HG03565 (cell line): ENCODE measurements at regions not wholly inside any gene's neighbourhood (a gene's known extent, or its start where the extent isn't known, plus 50 kb on each side); places are given as distances from the start of the nearest gene placed in this dataset.
"Not testable (repeated sequence)": the region's sequence is repeated elsewhere in the genome, so short reads cannot be mapped to it uniquely, and the experiment has no call there.

Experiments
- ATAC-seq: cut with Tn5 transposase; IDR thresholded peaks from one replicate; pipeline ENCODE4 v1.9.1; 2021; ENCODE audit warnings: mild to moderate bottlenecking, moderate library complexity; ENCODE audit not compliant: unreplicated experiment

GRCh38 chr7:16267953-16268820 is 153.2 kb downstream of the CRPPA start:
- ATAC-seq: no peak

- ATAC-seq: no peak
Measured at GRCh38 chr7:16266877-16267276, 154.5 kb downstream of the CRPPA start.

GRCh38 chr7:16266470-16266869 is 154.9 kb downstream of the CRPPA start:
- ATAC-seq: not testable (repeated sequence)

DNA sequence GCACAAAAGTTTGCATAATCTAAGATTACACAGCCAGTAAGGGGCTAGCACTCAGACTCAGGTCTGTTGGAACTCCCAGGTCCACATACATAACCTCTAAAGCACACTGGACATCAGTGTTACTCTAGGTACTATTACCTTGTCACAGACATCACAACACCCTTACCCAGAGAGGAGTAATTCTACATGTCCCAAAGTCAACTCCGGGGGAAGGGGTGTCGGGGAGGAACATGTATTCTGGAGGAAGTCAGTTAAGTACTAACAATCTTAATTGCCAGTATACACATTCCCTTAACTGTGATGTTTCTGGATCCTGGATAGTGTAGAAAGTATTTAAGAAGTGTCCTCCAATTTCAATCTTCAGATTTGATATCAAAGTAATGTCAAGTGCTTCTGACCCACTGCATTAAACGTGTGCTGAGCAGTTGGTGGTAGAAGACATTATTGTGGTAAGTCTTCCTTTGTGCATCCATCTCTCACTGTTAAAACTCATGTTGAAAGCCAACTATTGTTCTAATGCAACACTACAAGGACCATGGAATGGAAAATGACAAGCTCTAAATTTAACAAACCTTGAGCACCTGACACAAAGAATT is 155.4 kb downstream of the CRPPA start:
- no peak for ATAC-seq

DNA sequence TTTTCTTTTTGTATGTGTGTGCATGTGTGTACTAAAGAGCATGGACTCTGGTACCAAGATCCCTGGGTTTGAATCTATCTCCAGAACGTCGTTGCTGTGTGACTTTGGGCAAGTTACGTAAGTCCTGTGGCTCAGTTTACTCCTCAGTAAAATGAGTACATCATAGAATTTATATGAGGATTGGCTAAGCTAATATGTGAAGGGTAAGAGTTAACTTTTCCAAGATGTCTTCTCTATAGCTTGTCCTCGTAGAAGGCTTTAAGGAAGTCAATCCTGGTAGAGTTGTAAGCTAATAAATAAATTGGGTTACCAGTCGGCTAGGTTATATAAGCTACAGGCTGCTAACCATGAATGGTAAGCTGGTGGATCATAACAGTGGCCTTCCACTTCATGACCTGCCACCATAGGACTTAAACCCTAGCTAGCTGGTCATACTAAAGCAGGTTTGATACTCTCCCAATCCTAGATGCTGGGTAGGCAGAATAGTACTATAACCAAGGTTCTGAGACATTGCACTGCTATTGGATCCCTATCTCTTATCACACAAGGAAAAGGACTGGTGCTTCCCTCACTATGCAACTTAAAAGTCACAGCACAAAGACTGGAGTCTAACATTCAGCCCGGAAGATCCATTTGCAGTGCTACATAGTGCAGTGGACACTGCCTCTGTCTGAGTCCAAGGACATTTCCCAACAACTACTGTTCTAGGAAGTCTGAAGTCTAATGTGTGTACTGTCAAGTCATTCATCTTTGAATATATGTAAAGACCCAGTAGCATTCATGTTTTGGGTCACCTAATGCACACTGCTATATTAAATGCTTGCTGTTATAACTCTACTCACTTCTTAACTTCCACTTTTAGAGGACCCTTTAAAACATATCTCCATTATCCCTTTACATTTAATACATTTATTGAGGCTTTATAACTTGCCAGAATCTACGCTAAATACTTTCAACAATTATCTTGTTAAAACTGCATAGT is 156.2 kb downstream of the CRPPA start:
- ATAC-seq: no peak

DNA sequence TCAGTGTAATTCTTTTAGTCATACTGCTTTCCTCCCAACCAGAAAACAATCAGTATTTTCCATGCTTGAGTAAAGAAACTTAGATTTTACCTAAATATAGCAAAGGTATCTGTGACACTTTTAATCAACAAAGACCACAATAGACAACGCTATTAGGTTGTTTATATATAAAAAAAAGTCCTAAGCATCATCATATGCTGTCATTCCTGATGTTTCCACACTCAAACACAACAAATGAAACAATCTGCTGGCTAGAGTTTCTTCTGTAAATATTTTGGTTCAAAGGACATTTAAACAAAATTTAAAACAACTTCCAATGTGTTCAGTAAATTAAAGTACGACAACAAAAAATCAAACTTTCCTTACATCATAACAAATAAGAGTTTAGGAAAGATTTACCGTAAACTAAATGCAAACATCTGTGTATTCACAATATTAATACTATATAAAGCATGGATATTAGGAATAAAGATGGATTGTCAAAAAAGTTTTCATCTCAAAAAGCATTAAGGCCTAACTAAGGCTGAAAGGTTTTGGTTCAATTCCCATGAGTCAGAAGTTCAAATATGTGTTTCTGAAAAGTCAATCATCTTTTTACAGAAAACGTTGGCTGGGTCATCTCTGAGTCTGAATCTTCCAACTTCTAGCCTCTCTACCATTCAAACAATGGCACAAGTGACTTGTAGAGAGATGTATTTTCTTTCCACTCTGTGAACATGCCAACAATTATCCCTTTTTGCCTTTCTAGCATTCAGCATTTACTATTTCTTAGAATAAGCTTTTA is 157.1 kb downstream of the CRPPA start:
- no peak for ATAC-seq

GRCh38 chr7:16263377-16263776 is 158.0 kb downstream of the CRPPA start:
- not testable (repeated sequence) for ATAC-seq

GRCh38 chr7:16261654-16262053 is 159.7 kb downstream of the CRPPA start:
- no peak for ATAC-seq

DNA sequence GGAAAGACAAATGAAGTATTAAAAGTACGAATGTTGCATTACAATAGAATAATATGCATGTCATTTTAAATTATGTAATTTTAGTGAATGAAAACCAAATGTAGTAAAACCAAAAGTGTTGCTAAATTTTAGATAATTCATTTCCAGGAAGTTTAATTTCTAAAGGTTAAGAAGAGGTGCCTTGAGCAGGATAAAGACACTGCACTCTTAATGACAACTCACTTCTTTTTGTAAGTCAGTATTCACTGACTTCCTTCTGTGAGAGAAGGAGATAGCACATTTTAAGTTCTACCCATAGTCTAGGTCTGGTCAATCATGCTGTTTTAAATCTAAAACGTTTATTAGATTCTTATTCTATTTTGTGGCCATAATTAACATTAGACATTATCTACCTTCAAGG is 160.2 kb downstream of the CRPPA start:
- ATAC-seq: no peak

GRCh38 chr7:16260236-16260728 is 161.1 kb downstream of the CRPPA start:
- ATAC-seq: peak; percentile 82

- ATAC-seq: not testable (repeated sequence)
Measured at GRCh38 chr7:16256419-16256818, 164.9 kb downstream of the CRPPA start.

- not testable (repeated sequence) for ATAC-seq
Measured at GRCh38 chr7:16255952-16256351, 165.4 kb downstream of the CRPPA start.

GRCh38 chr7:16250655-16251054 is 170.7 kb downstream of the CRPPA start:
- not testable (repeated sequence) for ATAC-seq

DNA sequence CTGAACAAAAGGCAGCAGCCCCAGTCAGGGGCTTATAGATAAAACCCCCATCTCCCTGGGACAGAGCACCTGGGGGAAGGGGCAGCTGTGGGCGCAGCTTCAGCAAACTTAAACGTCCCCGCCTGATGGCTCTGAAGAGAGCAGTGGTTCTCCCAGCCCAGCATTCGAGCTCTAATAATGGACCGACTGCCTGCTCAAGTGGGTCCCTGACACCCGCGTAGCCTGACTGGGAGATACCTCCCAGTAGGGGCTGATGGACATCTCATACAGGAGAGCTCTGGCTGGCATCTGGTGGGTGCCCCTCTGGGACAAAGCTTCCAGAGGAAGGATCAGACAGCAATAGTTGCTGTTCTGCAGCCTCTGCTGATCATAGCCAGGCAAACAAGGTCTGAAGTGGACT is 172.1 kb downstream of the CRPPA start:
- ATAC-seq: not testable (repeated sequence)

DNA sequence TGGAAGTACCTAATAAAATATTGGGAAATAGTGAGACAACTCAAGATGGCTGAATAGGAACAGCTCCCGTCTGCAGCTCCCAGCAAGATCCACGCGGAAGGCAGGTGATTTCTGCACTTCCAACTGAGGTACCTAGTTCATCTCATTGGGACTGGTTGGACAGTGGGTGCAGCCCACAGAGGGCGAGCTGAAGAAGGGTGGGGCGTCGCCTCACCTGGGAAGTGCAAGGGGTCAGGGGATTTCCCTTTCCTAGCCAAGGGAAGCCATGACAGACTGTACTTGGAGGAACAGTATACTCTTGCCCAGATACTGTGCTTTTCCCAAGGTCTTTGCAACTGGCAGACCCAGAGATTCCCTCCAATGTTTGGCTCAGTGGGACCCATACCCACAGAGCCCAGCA is 172.8 kb downstream of the CRPPA start:
- not testable (repeated sequence) for ATAC-seq

DNA sequence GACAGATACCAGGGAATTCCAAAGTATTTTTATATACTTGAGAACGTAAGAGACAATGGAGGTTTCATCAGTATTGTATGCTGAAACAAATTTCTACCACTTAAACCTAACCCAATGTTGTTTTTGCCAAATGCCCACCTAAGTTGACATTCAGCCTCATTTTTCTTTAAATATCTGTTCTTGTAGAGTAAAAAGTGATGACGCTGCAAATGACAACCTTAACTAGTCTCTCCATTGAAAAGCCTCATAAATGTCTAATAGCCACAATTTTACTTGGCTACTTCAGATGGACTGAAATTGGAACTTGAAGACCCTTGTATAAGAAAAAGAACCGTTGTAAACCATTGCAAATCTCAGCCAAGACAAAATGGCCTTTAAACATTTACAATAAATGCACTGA is 176.9 kb downstream of the CRPPA start:
- no peak for ATAC-seq

DNA sequence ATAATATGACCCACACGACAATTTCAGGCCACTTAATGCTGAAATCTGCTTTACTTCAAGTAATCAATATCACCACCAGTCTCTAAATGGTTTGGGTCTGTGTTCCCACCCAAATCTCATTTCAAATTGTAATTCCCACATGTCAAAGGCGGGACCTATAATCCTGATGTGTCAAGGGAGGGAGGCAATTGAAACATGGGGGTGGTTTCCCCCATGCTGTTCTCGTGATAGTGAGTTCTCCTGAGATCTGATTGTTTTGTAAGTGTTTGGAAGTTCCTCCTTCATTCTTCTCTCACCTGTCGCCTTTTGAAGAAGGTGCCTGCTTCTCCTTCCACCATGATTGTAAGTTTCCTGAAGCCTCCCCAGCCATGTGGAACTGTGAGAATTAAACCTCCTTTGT is 178.4 kb downstream of the CRPPA start:
- ATAC-seq: no peak

GRCh38 chr7:16241017-16241416 is 180.3 kb downstream of the CRPPA start:
- no peak for ATAC-seq

DNA sequence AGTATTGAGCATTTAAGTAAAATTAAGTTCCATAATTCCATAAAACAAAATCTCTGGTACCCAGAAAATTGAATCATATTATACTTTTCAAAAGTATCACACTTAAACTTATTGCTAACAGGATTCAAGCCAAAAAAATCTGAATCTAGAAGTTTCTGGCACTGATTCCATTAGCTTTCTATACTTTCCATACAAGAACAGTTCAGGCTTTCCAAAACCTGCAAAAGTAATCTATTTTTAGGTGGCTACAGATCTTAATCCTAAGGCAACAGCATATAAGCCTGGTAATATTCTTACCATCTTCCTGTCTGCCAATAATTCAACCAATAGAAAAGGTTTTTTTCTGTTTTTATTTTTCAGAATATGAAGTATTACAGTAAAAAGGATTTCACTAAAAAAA is 185.0 kb downstream of the CRPPA start:
- no peak for ATAC-seq
